Caco-2 (cell line): ENCODE measurements at regions not wholly inside any gene's neighbourhood (a gene's known extent, or its start where the extent isn't known, plus 50 kb on each side); places are given as distances from the start of the nearest gene placed in this dataset.

Source experiments
- BruUV-seq: library from RNA; stranded (reverse); fragments of 400-500 nt; replicated peaks from 2 replicates; lab custom pipeline; 2021; lab: Mats Ljungman, UMichigan
- CTCF ChIA-PET: fragments of 300-600 bp; sonication (Branson Sonifier 250); formaldehyde crosslinking; loops from one replicate; lab custom pipeline; 2022; ENCODE audit warnings: antibody characterized with exemption; lab: Charles Lee
- POLR2A ChIA-PET: fragments of 300-600 bp; sonication (Branson Sonifier 250); formaldehyde crosslinking; loops from one replicate; lab custom pipeline; 2022; ENCODE audit warnings: antibody characterized with exemption; lab: Charles Lee
- DNase-seq, 2 experiments: peaks; one replicate each; pipeline versions ENCODE4 v3.0.0 to v3.0.0-alpha.2; 2020 to 2022
- H3K27me3 ChIP-seq: replicated peaks from 2 replicates; pipeline ENCODE4 v1.6.0; 2011; ENCODE audit warnings: low read length; ENCODE audit not compliant: control insufficient read depth, insufficient read depth
- H3K36me3 ChIP-seq: 2 replicates; pipeline ENCODE4 v1.5.1; 2011; ENCODE audit warnings: low read length; ENCODE audit not compliant: control insufficient read depth, insufficient read depth
- H3K4me1 ChIP-seq: fragments of 250-450 bp; sonication (Bioruptor Pico); 2 replicates; pipeline ENCODE4 v1.5.1; 2020; ENCODE audit warnings: mild to moderate bottlenecking
- H3K4me3 ChIP-seq: 2 replicates; pipeline ENCODE4 v1.5.1; 2011; ENCODE audit warnings: low read depth, mild to moderate bottlenecking, control low read depth, low read length
- H3K9me3 ChIP-seq: fragments of 250-450 bp; sonication (Bioruptor Pico); 2 replicates; pipeline ENCODE4 v1.5.1; 2020; ENCODE audit warnings: mild to moderate bottlenecking, moderate library complexity
- H3K27ac Mint-ChIP-seq: one replicate; pipeline ENCODE4 v1.8.0; 2022; ENCODE audit warnings: mixed read lengths; ENCODE audit not compliant: unreplicated experiment
- H3K27me3 Mint-ChIP-seq: one replicate; pipeline ENCODE4 v1.8.0; 2022; ENCODE audit warnings: mixed read lengths; ENCODE audit not compliant: insufficient read depth, unreplicated experiment
- H3K36me3 Mint-ChIP-seq: one replicate; pipeline ENCODE4 v1.8.0; 2022; ENCODE audit warnings: mild to moderate bottlenecking, mixed read lengths; ENCODE audit not compliant: insufficient read depth, unreplicated experiment
- H3K4me1 Mint-ChIP-seq: one replicate; pipeline ENCODE4 v1.8.0; 2022; ENCODE audit warnings: low read depth, mixed read lengths; ENCODE audit not compliant: unreplicated experiment
- H3K4me3 Mint-ChIP-seq: one replicate; pipeline ENCODE4 v1.8.0; 2022; ENCODE audit warnings: mild to moderate bottlenecking, moderate library complexity, mixed read lengths; ENCODE audit not compliant: unreplicated experiment
- H3K9me3 Mint-ChIP-seq: one replicate; pipeline ENCODE4 v1.8.0; 2022; ENCODE audit warnings: mixed read lengths; ENCODE audit not compliant: unreplicated experiment
- CTCF ChIP-seq, 2 experiments: fragments of 200-600 bp in 1 of 2; IDR thresholded peaks; 1 replicate in 1 of 2; 2 replicates in 1 of 2; pipeline versions ENCODE4 v1.5.1 to v1.8.0; 2011 to 2022; ENCODE audit warnings: antibody characterized with exemption in 1 of 2, control low read depth in 1 of 2, inconsistent platforms in 1 of 2, low read depth in 1 of 2, low read length in 1 of 2, mild to moderate bottlenecking in 1 of 2, moderate library complexity in 1 of 2; ENCODE audit not compliant: insufficient read depth in 1 of 2, severe bottlenecking in 1 of 2, unreplicated experiment in 1 of 2
- intact Hi-C: fragments of 100-400 bp; cut with micrococcal nuclease; formaldehyde crosslinking; loops from one replicate; pipeline ENCODE4 v1.10.0; 2022; ENCODE audit not compliant: unreplicated experiment

DNA sequence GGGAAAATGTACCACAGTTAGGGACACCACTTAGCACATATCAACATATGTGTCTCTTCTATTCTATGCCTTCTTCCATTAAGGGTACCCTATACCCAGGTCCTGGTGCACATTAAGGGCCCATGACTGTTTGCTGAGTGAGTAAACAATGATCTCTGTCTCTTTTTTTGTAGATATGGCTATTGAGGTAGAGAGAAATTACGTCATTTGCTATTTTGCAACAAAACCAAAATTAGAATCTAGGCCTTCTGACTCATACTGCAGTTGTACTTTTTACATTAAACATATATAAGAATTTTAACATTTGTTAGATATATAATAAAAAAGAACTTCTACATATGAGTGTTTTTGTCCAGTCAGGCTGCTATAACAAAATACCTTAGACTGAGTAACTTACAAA, 683.2 kb upstream of the LRRN3 start:
- intact Hi-C loops = no loop called here
- no peak for DNase-seq
- ChIA-PET CTCF (no interaction called here), POLR2A (no interaction called here)
- Histone ChIP-seq H3K4me1 (no peaks in the 10 kb centered on the region), H3K9me3 (no peaks in the 10 kb centered on the region), H3K27me3 (no peaks in the 10 kb centered on the region), H3K36me3 (no peaks in the 10 kb centered on the region), H3K4me3 (no peak overlapping the region)
- Mint-ChIP-seq H3K4me3 (no peak overlapping the region), H3K36me3 (no peaks in the 10 kb centered on the region), H3K27ac (no peak overlapping the region), H3K4me1 (no peaks in the 10 kb centered on the region), H3K27me3 (no peaks in the 10 kb centered on the region), H3K9me3 (no peaks in the 10 kb centered on the region)
- no peak for TF ChIP-seq CTCF (IDR thresholded peaks at IDR 0.05; ENCODE audit: insufficient read depth in 1 of 2, low read depth in 1 of 2, low read length in 1 of 2, severe bottlenecking in 1 of 2, unreplicated experiment in 1 of 2)
- no TSS peak for BruUV-seq

GRCh38 chr7:110412614-110413013, 678.3 kb upstream of the LRRN3 start:
- no TSS peak for BruUV-seq
- no peaks in the 10 kb centered on the region for H3K9me3 Mint-ChIP-seq
- Histone ChIP-seq H3K27me3 (no peaks in the 10 kb centered on the region), H3K4me3 (no peak overlapping the region), H3K9me3 (no peaks in the 10 kb centered on the region), H3K4me1 (no peaks in the 10 kb centered on the region), H3K36me3 (no peaks in the 10 kb centered on the region)
- no peaks in the 10 kb centered on the region for H3K4me1 Mint-ChIP-seq
- no peaks in the 10 kb centered on the region for H3K36me3 Mint-ChIP-seq
- H3K27me3 Mint-ChIP-seq = peaks cover 1% of the 10 kb centered on the region
- POLR2A ChIA-PET = no interaction called here
- CTCF ChIA-PET = no interaction called here
- DNase-seq = no peak
- no peak overlapping the region for H3K27ac Mint-ChIP-seq
- intact Hi-C loops = no loop called here
- no peak for TF ChIP-seq CTCF (IDR thresholded peaks at IDR 0.05; ENCODE audit: insufficient read depth in 1 of 2, low read depth in 1 of 2, low read length in 1 of 2, severe bottlenecking in 1 of 2, unreplicated experiment in 1 of 2)
- H3K4me3 Mint-ChIP-seq = no peak overlapping the region

DNA sequence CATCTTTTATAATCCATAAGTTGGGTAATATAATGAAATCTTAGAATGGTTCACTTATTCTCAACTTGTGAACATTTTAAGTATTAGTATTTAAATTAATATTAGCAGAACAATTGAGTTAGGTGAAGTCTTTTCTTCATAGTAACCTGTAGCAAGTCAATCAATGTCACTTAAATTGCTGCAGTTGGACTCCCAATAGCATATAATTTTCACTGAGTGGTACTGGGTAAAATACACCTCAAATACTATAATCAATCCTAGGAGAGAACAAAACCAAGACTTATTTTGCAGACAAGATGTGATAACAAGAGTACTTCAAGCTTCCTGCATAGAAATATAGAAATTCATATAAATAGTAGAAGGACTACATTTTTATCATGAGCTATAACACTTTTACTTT, 677.9 kb upstream of the LRRN3 start:
- intact Hi-C loops = no loop called here
- H3K27me3 ChIP-seq = no peaks in the 10 kb centered on the region
- POLR2A ChIA-PET = no interaction called here

More for the DNA sequence above, 677.9 kb upstream of the LRRN3 start:
- no peak overlapping the region for H3K27ac Mint-ChIP-seq
- DNase-seq = no peak
- CTCF ChIA-PET = no interaction called here
- H3K9me3 Mint-ChIP-seq = no peaks in the 10 kb centered on the region
- no TSS peak for BruUV-seq
- peaks cover 3% of the 10 kb centered on the region for H3K27me3 Mint-ChIP-seq
- TF ChIP-seq CTCF (IDR thresholded peaks at IDR 0.05; ENCODE audit: insufficient read depth in 1 of 2, low read depth in 1 of 2, low read length in 1 of 2, severe bottlenecking in 1 of 2, unreplicated experiment in 1 of 2) = no peak
- H3K4me3 ChIP-seq = no peak overlapping the region
- no peaks in the 10 kb centered on the region for H3K4me1 Mint-ChIP-seq
- H3K4me3 Mint-ChIP-seq = no peak overlapping the region
- no peaks in the 10 kb centered on the region for H3K9me3 ChIP-seq
- H3K36me3 Mint-ChIP-seq = no peaks in the 10 kb centered on the region
- H3K4me1 ChIP-seq = no peaks in the 10 kb centered on the region
- H3K36me3 ChIP-seq = no peaks in the 10 kb centered on the region
